HG03060 (cell line): ENCODE measurements at regions not wholly inside any gene's neighbourhood (a gene's known extent, or its start where the extent isn't known, plus 50 kb on each side); places are given as distances from the start of the nearest gene placed in this dataset.

Experiments
- ATAC-seq: cut with Tn5 transposase; IDR thresholded peaks from one replicate; pipeline ENCODE4 v1.9.1; 2021; ENCODE audit warnings: low read depth, moderate number of reproducible peaks; ENCODE audit not compliant: unreplicated experiment

GRCh38 chr20:11447371-11448100 is 470.2 kb upstream of the BTBD3 start:
- no peak for ATAC-seq

DNA sequence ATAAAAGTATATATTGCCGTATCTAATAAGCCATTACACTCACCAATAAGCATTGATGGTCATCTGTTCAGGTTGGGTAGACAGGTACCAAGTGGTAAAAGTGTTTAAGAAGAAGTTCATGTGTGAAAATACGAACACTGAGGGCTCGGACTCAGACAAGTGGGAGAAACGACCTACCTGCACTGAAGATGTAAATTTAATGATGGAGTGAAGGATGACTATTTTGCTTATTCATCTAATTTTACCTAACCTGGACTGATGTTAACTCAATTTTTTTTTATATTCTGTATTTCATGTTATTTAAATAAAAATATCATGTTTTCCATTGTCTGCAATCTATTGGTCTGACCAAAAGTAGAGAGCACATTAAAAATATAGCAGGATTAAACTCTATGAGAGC is 469.1 kb upstream of the BTBD3 start:
- no peak for ATAC-seq

- ATAC-seq, result no peak
Observed at GRCh38 chr20:11451793-11452291, 465.9 kb upstream of the BTBD3 start.

DNA sequence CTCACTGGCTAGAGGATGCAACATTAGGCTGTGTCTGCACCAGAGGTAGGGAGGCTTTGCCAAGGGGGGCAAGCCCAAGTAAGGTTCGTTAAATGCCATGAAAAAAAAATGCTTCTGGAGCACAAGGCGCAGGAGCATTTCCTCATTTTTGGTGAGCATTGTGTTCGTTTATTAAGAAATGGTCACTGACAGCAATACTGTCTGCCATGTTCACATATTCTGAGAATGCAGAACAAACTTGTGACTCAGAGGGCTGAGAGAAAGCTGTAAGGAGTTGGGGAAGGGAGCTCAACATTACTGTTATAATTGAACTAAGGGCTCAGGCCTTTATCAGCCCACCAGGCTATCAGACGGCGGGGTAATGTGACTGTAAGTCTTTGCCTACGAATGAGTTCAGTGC is 465.4 kb upstream of the BTBD3 start:
- ATAC-seq, result no peak

DNA sequence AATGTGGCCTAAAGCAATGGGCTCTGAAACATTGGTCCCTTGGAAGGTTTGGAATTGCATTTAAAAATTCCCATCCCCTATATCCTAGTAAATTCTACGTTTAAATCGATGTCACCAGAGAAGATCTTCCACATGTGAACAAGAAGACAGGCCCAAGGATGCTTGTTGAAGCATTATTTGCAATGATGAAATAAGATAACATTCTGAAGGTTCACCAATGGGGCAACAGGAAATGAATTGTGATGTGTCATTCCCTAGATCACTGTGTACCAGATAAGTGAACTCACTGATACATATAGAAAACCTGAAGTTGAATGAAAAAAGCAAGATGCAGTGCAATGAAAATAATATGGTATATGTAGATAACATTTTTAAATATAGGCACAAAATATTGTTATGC is 464.3 kb upstream of the BTBD3 start:
- no peak for ATAC-seq

GRCh38 chr20:11454966-11455799 is 462.5 kb upstream of the BTBD3 start:
- ATAC-seq, result no peak

GRCh38 chr20:11457488-11457887 is 460.2 kb upstream of the BTBD3 start:
- no peak for ATAC-seq

GRCh38 chr20:11459090-11459890 is 458.4 kb upstream of the BTBD3 start:
- no peak for ATAC-seq

DNA sequence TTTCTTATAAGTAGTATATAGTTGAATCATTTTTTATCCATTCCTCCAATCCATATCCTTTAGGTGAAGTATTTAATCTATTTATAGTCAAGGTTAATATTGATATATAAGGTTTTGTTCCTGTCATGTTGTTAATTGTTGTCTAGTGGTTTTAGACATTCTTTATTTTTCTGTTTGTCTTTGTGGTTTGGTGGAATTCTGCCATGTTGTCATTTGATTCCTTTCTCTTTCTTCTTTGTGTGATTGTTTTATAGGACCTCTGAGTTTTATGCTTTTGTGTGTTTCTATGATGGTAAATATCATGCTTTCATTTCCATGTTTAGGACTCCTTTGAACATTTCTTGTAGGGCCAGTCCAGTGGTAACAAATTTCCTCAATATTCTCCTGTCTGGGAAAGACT is 450.3 kb upstream of the BTBD3 start:
- no peak for ATAC-seq

- no peak for ATAC-seq
Observed at GRCh38 chr20:11468880-11469279, 448.8 kb upstream of the BTBD3 start.

- ATAC-seq, result no peak
Observed at GRCh38 chr20:11469795-11470435, 447.8 kb upstream of the BTBD3 start.

DNA sequence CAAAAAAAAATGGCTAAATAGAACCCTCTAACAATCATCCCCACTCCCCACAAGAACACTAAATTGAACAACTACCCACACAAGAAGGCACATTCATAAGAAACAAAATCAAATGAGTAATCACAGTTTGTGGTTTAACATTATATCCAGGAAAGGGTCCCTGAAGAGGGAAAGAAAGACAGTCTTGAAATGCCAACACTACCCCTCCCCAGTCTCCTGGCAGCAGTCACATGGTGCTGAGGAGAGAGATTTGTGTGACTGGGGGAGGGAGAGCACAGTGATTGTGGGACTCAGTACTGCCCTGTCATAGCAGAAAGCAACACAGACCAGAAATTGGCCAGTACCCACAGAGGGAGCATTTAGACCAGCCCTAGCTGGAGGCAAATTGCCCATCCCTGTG is 443.7 kb upstream of the BTBD3 start:
- no peak for ATAC-seq

- no peak for ATAC-seq
Observed at GRCh38 chr20:11483697-11484096, 434.0 kb upstream of the BTBD3 start.

- ATAC-seq, result no peak
Observed at GRCh38 chr20:11484479-11484878, 433.2 kb upstream of the BTBD3 start.

DNA sequence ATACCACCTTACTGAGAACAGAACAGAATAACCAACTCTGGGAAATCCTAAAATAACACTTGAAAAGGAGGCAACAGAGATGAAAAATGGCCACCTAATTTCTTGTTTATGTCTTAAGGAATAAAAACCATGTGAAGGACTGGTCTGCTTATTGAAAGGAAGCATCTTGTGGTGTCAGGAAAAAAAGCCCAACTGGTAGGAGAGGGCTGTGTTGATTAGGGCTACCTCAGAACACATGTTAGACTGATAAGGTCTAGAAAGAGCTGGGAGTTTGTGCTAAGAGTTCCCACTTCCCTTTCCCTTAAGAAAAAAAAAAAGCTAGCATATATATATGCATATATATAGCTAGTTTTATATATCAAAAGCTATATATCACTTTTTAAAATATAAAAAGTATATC is 425.3 kb upstream of the BTBD3 start:
- ATAC-seq, result no peak

DNA sequence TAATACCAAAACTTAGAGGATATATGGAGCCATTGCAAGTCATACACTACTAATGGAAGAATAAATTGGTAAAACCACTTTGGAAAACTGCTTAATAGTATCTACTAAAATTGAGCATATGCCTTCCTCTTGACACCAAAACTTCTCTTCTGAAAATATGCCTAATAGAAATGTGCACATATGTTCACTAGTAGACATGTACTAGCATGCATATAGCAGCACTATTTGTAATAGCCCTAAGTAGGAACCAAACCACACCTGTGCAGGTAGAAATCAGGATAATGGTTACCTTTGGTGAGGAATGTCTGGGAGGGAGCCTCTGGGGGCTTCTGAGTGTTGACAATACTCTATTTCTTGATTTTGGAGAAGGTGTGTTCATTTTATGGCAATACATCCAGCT is 424.8 kb upstream of the BTBD3 start:
- ATAC-seq, result no peak

- no peak for ATAC-seq
Observed at GRCh38 chr20:11496380-11496779, 421.3 kb upstream of the BTBD3 start.

- no peak for ATAC-seq
Observed at GRCh38 chr20:11497545-11497944, 420.1 kb upstream of the BTBD3 start.

- ATAC-seq, result no peak
Observed at GRCh38 chr20:11499101-11499634, 418.5 kb upstream of the BTBD3 start.

DNA sequence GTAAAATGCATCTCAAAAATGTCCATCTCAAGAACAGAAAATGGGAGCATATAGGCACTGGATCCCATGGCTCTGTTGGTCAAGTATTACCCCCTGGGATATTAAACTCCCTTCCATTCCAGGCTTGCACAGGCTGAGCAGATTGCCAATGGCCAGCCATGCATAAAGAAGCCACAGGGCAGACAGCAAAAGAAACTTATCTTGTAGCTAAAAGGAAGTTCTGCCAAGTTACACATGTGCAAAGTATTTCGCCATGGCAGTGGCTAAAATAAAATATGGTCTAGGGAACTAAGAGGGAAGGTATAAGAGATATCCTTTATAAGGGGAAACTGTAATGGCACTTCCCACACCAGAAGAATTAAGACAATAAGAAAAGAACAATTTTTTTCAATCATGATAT is 415.6 kb upstream of the BTBD3 start:
- no peak for ATAC-seq
